SU-DHL-6 (cell line): ENCODE measurements at regions not wholly inside any gene's neighbourhood (a gene's known extent, or its start where the extent isn't known, plus 50 kb on each side); places are given as distances from the start of the nearest gene placed in this dataset.
"Not testable (repeated sequence)": the region's sequence is repeated elsewhere in the genome, so short reads cannot be mapped to it uniquely, and the experiment has no call there.

Source experiments
- H2AFZ ChIP-seq: fragments of 200-600 bp; sonication (generic); 2 replicates; pipeline ENCODE4 v1.6.1; 2014; ENCODE audit warnings: low read depth, mild to moderate bottlenecking, moderate library complexity, mixed read lengths, antibody characterized with exemption, low read length; ENCODE audit not compliant: severe bottlenecking
- H3F3A ChIP-seq: fragments of 200-600 bp; shearing (Covaris generic); 2 replicates; pipeline ENCODE4 v1.6.0; 2016; ENCODE audit warnings: antibody characterized with exemption, mild to moderate bottlenecking; ENCODE audit not compliant: insufficient read depth
- H3K27ac ChIP-seq: fragments of 200-600 bp; sonication (generic); 2 replicates; pipeline ENCODE4 v1.5.1; 2016; ENCODE audit warnings: low read depth, mild to moderate bottlenecking, low read length, moderate library complexity, mixed read lengths
- H3K27me3 ChIP-seq: fragments of 200-600 bp; sonication (generic), shearing (Covaris generic); 2 replicates; pipeline ENCODE4 v1.6.0; 2014; ENCODE audit warnings: mild to moderate bottlenecking, low read length
- H3K36me3 ChIP-seq: fragments of 200-600 bp; sonication (generic); 2 replicates; pipeline ENCODE4 v1.6.1; 2014; ENCODE audit warnings: mild to moderate bottlenecking, low read length, mixed read lengths
- H3K4me2 ChIP-seq: fragments of 300-600, 200-600 bp; shearing (Covaris generic), sonication (generic); 2 replicates; pipeline ENCODE4 v1.6.0; 2014; ENCODE audit warnings: low read length, low read depth, mild to moderate bottlenecking; ENCODE audit not compliant: poor library complexity, severe bottlenecking
- H3K4me3 ChIP-seq: fragments of 200-600 bp; sonication (generic); 2 replicates; pipeline ENCODE4 v1.5.1; 2014; ENCODE audit warnings: antibody characterized with exemption, low read length, mild to moderate bottlenecking, mixed read lengths; ENCODE audit not compliant: insufficient read depth, poor library complexity, severe bottlenecking
- H3K79me2 ChIP-seq: fragments of 200-600 bp; sonication (generic); 2 replicates; pipeline ENCODE4 v1.6.1; 2014; ENCODE audit warnings: mild to moderate bottlenecking, low read length, moderate library complexity; ENCODE audit not compliant: insufficient read depth
- H3K9ac ChIP-seq: fragments of 200-600 bp; sonication (generic); 2 replicates; pipeline ENCODE4 v1.7.0; 2014; ENCODE audit warnings: mild to moderate bottlenecking, low read length
- H3K9me2 ChIP-seq: fragments of 200-600 bp; sonication (generic); replicated peaks from 2 replicates; pipeline ENCODE4 v1.6.1; 2014; ENCODE audit warnings: low read length; ENCODE audit not compliant: insufficient read depth
- H3K9me3 ChIP-seq: fragments of 200-600 bp; sonication (generic); 2 replicates; pipeline ENCODE4 v1.6.1; 2014; ENCODE audit warnings: low read length, mixed read lengths; ENCODE audit not compliant: insufficient read depth
- H4K20me1 ChIP-seq: fragments of 200-600 bp; sonication (generic); 2 replicates; pipeline ENCODE4 v1.6.1; 2014; ENCODE audit warnings: low read depth, mild to moderate bottlenecking, antibody characterized with exemption, low read length, moderate library complexity, mixed read lengths
- EZH2phosphoT487 ChIP-seq: fragments of 200-600 bp; sonication (generic), shearing (Covaris generic); conservative IDR thresholded peaks from 2 replicates; pipeline ENCODE4 v1.6.1; 2018; ENCODE audit warnings: mild to moderate bottlenecking, antibody characterized with exemption, low read length, moderate library complexity, mixed read lengths
- TF ChIP-seq, protein P1 (sequence below): fragments of 200-600 bp; sonication (generic); IDR thresholded peaks from one replicate; pipeline ENCODE4 v1.5.1; 2017; ENCODE audit warnings: antibody characterized with exemption, mild to moderate bottlenecking, low read length, moderate library complexity; ENCODE audit not compliant: insufficient read depth, poor library complexity, severe bottlenecking

DNA sequence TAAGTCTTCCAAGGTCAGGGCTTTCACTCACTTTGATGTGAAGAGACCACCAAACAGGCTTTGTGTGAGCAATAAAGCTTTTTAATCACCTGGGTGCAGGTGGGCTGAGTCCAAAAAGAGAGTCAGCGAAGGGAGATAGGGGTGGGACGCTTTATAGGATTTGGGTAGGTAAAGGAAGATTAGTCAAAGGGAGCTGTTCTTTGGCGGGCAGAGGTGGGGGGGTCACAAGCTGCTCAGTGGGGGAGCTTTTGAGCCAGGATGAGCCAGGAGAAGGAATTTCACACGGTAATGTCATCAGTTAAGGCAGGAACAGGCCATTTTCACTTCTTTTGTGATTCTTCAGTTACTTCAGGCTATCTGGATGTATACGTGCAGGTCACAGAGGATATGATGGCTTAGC lies 553.8 kb downstream of the ADGRL2 start:
- not testable (repeated sequence) for H3K4me2 ChIP-seq

DNA sequence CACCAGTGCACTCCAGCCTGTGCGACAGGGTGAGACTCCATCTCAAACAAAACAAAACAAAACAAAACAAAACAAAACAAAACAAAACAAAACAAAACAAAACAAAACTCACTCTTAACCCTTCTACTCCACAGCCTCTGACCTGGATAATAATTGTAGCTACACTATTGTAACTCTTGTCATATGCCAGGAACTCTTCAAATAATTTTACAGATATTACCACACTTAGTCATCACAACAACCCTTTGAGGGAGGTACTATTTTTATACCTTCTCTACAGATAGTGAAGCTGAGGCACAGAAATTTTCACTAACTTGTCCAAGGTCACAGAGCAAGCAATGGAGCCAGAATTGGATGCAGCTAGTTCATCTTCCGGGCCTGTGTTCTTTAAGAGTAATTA lies 547.8 kb downstream of the ADGRL2 start:
- Histone ChIP-seq H3K9me2 (no peaks in the 10 kb centered on the region), H3F3A (no peaks in the 10 kb centered on the region), H3K27ac (no peak overlapping the region), H3K36me3 (no peaks in the 10 kb centered on the region), H3K9me3 (peaks cover 20% of the 10 kb centered on the region; the same call in 1 of the 2 replicates), H3K4me2 (no peak overlapping the region), H3K9ac (no peak overlapping the region), H3K27me3 (no peaks in the 10 kb centered on the region), H4K20me1 (no peaks in the 10 kb centered on the region), H3K4me3 (no peak overlapping the region), H2AFZ (no peak overlapping the region), H3K79me2 (no peaks in the 10 kb centered on the region)
- no peak for TF ChIP-seq EZH2phosphoT487
- TF ChIP-seq, protein P1, sequence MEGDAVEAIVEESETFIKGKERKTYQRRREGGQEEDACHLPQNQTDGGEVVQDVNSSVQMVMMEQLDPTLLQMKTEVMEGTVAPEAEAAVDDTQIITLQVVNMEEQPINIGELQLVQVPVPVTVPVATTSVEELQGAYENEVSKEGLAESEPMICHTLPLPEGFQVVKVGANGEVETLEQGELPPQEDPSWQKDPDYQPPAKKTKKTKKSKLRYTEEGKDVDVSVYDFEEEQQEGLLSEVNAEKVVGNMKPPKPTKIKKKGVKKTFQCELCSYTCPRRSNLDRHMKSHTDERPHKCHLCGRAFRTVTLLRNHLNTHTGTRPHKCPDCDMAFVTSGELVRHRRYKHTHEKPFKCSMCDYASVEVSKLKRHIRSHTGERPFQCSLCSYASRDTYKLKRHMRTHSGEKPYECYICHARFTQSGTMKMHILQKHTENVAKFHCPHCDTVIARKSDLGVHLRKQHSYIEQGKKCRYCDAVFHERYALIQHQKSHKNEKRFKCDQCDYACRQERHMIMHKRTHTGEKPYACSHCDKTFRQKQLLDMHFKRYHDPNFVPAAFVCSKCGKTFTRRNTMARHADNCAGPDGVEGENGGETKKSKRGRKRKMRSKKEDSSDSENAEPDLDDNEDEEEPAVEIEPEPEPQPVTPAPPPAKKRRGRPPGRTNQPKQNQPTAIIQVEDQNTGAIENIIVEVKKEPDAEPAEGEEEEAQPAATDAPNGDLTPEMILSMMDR: no peak

More for the DNA sequence above, 553.8 kb downstream of the ADGRL2 start:
- H3K9ac ChIP-seq, H3K27me3 ChIP-seq, H4K20me1 ChIP-seq, H3F3A ChIP-seq, H3K9me2 ChIP-seq, H3K36me3 ChIP-seq, H3K79me2 ChIP-seq, H3K27ac ChIP-seq, H3K4me3 ChIP-seq, H2AFZ ChIP-seq: not testable (repeated sequence)
- peaks cover 14% of the 10 kb centered on the region; the same call in 1 of the 2 replicates for H3K9me3 ChIP-seq

DNA sequence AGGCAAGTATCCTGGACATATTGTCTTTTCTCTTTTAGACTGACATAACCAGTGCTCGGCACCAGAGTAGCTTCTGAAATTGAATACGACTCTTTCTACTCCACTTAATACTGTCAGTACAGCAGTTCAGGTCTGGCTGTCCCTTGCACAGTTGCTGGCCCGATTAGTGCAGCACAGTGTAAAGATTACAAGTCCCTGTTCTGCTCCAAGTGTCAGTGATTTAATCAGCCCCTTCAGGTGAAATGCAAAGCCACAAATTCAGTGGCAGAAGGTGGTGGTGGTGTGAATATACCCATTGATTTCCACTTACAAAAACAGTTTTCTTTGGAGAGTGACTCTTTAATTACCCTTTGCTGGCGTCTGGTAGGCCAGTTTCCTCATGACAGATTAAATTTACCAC lies 545.4 kb downstream of the ADGRL2 start:
- no peaks in the 10 kb centered on the region for H3F3A ChIP-seq
- H3K27ac ChIP-seq: no peak overlapping the region
- H3K9me3 ChIP-seq: peaks cover 20% of the 10 kb centered on the region; the same call in 1 of the 2 replicates
- TF ChIP-seq, protein P1: no peak
- no peak for TF ChIP-seq EZH2phosphoT487
- no peaks in the 10 kb centered on the region for H3K36me3 ChIP-seq
- no peaks in the 10 kb centered on the region for H3K79me2 ChIP-seq
- H3K27me3 ChIP-seq: no peaks in the 10 kb centered on the region
- no peak overlapping the region for H3K9ac ChIP-seq
- peak overlapping the region; percentile 15 for H2AFZ ChIP-seq
- H3K9me2 ChIP-seq: no peaks in the 10 kb centered on the region
- H4K20me1 ChIP-seq: no peaks in the 10 kb centered on the region
- H3K4me2 ChIP-seq: no peak overlapping the region
- no peak overlapping the region for H3K4me3 ChIP-seq

DNA sequence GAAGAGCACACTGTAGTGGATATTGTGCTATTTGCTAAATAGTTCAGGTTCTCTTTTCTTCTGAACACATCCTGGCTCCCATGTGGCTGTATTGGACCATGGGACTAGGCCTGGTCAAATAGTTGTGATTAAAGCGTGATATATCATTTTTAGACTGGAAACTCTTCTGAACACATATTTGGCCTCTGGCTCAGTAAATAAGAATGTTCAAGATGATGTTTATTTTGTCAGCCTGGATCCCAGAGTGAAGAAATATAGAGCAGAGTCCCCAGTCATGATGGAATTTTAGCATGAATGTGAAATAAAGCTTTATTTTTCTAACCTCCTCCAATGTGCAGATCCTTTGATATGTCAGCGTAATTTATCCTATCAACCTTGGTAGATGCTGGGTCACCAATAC lies 542.6 kb downstream of the ADGRL2 start:
- no peaks in the 10 kb centered on the region for H4K20me1 ChIP-seq
- no peak overlapping the region for H3K4me2 ChIP-seq
- no peak overlapping the region for H3K27ac ChIP-seq
- no peaks in the 10 kb centered on the region for H3K9me2 ChIP-seq
- H3K4me3 ChIP-seq: no peak overlapping the region
- no peaks in the 10 kb centered on the region for H3K9me3 ChIP-seq
- no peaks in the 10 kb centered on the region for H3F3A ChIP-seq
- H3K9ac ChIP-seq: no peak overlapping the region
- no peaks in the 10 kb centered on the region for H3K36me3 ChIP-seq
- no peaks in the 10 kb centered on the region for H3K79me2 ChIP-seq
- no peak overlapping the region for H2AFZ ChIP-seq
- no peak for TF ChIP-seq EZH2phosphoT487
- TF ChIP-seq, protein P1: no peak
- H3K27me3 ChIP-seq: no peaks in the 10 kb centered on the region
